ENCODE measurements at regions not wholly inside any gene's neighbourhood (a gene's known extent, or its start where the extent isn't known, plus 50 kb on each side); places are given as distances from the start of the nearest gene placed in this dataset.
A peak's percentile ranks its signal among the peaks of the same experiment; 100 is the strongest.

DNA sequence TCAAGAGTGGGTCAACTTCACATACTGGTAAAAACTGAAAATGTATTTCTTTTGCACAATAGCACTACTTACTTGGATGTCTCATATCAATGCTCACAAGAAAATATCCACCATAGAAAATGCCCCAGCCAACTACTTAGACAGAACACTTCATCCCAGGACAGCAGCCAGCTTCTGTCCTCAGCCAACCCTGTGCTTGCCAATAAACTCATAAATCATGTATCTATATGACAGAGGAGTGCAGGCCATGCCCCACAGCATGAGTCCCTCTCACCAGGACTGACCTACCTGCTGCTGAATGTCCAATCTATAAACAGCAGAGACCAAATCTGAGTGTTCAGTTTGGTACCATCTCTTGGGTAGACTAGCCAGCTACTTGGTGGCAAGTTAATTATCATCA is 179.3 kb downstream of the OMA1 start:
- DNase-seq, result no peak

DNA sequence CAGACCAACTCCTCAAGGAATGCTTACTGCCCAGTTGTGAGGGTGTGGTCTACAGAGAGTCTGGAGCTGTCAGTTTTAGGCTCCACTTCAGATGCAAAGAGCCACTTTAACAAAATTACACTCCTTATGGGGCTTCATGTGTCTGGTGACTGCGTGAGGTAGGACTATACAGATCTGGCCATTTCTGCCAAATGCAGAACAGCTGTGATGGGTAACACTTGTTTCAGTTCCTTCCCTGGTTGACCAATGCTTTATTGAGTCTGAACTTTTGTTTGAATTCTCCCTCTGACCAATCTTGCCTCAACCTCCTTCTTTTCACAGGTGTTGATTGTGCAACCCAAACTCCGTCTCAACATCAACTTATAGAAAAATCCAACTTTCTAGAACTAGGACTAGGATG is 181.2 kb downstream of the OMA1 start:
- no peak for DNase-seq

DNA sequence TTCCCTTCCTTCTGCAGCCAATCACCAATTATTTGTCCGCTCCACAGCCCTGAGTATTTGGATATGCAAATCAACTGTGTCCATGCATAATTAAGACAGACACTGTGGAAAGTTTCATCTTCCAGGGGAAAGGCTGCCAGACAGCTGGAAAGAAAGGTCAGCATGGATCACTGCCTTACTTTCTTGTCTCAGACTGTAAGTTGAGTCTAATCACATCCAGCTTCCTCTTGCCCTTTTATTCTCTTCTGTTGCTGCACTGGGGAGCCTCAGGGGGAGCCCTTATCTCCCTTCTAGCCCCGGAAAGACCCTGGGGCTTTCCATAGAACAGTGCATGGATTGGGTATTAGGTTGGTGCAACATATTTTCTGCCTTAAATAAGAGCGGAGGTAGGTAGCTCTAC is 182.9 kb downstream of the OMA1 start:
- DNase-seq, result peak; percentile 2

DNA sequence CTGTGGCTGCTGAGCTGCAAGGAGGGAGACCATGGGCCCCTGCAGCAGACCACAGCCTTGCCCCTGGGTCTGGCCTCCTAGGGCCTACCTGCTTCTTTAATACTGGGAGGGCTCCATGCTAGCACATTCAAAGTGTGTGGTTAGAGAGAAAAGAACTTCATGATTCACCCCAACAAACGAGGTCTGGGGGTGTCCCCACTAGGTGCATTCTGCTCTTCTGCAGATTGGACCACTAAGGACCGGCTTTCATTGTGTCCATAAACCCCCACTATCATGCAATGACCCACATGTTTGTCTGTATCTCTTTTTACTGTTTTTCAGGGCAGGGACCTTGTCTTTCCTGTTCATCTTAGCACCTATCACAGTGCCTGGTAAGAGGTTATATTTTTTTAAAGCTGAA is 185.4 kb downstream of the OMA1 start:
- DNase-seq, result no peak

DNA sequence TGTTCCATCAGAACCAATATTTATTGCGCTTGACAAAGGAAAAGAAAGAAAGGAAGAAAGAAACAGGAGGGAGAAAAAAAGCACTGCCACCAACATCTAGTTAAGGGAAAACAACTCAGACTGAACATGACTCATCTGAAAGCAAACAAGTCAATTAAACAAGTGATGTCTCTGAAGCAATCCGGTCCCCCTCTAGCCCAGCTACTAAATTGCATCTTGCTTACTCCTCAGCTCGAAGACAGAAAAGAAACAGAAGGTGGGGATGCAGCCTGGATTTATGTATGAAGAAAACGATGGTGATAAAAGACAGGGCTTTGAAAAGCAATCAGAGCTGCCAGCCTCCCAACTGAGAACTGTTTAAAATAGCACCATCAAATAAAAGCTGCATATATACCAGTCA is 188.2 kb downstream of the OMA1 start:
- DNase-seq, result no peak

DNA sequence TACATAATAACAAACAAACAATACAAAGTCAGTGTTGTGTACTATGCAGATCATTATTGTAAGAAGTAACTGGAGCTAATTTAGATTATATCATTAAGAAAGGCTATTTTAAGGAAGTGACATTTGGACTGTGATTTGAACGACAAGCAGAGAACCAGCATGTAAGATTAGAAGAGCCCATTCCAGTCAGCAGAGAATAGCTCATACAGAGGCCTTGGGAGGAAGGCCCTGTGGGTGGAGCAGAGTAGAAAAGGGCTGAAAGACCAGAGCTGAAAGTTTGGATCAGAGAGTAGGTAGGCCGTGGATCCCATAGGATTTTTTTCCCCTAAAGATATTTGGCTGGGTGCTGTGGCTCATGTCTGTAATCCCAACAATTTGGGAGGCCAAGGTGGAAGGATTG is 190.1 kb downstream of the OMA1 start:
- DNase-seq, result no peak

DNA sequence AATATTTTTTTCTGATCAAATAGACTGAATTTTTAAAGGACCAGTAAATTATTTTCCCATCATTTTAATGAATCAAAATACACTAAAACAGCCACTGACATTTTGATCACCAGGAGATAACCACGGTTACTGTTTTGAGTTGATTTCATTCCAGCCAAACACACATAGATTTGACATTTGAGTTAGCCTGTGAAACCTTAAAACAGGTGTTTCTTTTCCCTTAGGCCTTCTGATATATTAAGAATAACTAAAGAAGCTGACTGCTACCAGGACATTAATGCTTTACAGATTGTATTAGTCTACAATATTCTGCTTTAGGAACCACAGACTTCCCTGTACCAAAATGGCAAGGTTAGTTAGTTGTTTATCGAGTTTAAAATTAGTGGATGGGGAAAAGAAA is 193.4 kb downstream of the OMA1 start:
- DNase-seq, result no peak

DNA sequence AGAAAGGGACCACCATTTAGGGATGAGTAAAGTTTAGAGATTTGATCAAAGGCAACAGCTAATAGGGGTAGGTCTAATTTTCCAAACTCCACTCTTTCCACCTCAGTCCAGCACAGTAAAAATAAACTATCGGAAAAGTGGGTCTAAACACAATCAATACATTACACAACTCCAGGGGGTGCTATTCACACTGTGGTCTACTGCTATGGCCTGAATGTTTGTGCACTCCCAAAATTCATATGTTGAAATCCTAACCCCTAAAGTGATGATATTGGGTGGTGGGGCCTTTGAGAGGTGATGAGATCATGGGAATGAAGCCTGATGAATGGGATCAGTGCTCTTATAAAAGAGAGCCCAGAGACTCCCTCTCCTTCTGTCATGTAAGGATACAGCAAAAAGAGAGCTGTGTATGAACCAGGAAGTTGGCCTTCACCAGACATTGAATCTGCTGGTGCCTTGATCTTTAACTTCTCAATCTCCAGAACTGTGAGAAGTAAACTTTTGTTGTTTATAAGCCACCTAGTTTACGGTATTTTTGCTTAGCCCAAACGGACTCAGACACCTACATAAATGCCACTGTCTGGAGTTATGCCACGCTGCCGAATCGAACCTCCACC is 193.9 kb downstream of the OMA1 start:
- DNase-seq, result no peak

DNA sequence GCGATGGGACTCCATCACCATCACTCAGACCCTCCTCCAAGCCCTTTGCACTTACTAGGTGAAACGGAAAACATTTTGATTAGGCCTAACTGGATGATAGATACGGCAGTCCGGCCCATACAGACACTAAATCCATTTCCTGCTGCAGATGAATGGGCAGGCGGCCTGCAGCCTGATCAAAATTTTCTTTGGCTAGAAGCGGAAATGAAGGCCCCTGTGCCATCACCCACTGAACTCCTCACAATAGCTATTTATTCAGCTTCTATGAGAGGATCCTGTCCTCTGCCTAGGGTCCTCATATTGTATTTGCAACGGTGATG is 200.5 kb downstream of the OMA1 start:
- DNase-seq, result no peak

DNA sequence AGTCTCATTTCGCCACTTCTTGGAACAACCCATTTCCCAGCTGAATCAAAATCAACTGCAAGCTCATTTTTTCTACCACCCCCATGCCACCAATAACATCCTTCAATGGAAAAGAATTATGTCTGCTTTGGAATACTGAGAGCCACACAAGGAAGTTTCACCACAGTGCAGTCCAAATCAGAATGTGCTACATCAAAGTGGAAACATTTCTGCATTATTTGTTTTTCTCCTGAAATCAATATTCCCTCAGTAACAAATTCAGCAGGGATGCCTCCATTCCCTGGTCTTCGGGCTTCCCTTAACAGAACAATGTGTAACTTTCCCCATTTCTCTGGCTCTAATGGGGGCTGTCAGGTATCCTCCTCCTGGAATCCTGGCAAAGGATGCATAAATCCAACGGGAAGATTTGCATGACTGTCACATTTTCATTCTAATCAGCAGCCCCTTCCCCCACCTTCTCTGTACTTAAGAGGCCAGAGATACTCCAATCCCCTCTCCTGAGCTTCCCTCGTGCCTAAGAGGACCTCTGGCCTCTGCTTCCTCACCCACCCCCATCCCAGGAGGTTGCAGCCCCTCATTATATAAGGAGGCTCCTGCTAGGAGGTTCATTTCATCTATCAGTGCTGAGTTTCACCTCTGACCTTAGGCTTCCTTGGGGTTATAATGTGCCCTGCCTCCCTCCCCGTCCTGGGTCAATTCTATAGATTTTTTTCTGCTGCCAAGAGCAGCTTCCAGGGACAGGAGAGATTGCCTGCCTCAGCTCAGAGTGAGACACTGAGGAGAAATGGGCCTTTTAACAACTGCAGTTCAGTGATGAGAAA is 201.1 kb downstream of the OMA1 start:
- DNase-seq, result no peak

DNA sequence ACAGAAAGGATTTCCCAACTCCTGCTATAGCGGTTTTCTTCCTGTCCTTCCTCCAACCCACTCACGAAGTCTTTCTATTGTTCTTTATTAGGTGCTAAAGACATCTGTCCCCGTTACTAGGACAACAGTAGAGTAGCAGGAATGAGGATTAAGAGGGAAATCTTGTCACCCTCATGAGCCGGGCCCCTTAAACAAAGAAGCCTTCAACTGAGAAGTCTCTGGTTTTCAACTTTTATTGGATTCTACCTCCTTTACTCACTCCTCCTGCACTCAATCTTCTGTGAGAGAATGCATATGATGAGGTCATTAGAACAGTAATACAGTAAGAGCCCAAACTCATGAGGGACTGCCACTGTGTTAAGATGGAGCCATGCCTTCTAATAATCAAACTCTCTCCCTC is 206.3 kb downstream of the OMA1 start:
- DNase-seq, result no peak

DNA sequence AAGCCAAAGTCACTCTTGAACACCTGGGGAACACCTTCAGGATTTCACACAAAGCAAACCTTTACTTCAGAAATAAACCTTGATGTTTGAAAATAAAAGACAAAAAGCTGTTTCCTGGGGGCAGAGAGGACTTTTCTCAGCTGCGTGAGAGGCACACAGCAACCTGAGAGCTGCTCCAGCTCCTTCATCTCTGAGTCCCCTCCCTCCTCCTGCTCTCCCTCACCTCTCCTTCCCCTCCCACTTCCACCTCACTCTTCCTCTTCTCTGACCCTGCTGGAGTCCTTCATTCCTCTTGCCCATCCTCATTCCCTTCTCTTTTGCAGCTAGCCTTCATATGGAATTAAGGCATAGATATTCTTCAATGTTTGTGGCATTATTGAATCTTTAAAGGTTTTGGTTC is 208.4 kb downstream of the OMA1 start:
- no peak for DNase-seq

DNA sequence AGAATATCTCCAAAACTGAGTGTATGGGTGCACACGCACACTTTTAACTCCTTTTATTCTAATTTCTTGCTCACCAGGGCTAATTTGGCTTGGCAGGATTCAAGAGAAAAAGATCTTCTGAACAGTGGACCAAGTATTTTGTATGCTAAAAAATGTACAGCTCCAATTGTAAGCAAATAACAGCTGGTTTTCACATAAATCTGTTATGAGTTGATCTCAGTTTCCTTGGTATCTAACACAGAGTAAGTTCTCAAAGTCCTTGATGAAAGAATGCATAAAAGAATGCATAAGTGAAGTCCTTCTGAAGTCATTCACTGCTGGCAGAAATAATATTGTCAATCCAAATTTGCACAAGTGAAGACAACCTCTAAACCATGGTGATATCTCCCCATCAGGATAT is 213.0 kb downstream of the OMA1 start:
- DNase-seq, result no peak

DNA sequence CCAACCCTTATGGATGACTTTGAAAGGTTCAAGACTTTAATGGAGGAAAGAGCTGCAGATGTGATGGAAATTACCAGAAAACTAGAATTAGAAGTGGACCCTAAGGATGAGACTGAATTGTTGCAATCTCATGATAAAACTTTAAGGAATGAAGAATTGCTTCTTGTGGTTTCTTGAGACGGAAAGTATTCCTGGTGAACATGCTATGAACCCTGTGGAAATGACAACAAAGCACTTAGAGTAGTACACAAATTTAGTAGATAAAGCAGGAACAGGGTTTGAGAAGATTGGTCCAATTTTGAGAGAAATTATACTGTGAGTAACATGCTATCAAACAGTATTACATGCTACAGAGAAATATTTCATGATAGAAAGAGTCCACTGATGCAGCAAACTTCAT is 215.4 kb downstream of the OMA1 start:
- no peak for DNase-seq

DNA sequence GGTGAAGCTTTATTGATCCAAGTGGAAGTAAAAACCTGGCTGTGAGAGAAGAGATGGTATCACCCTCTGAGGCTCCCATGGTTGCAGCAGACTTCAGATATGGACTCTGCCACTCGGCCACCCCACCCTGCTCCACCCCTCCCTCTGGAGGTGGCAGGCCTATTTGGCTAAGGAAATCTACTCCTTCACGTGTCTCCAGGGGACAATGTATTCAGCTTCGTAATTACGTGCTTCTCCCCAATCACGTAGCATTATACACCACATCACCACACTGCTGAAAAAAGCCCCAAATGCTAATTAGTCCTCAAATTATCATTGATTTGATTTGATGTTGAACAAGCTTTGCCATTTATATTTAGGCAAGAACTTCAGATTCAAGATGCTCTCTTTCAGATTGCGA is 220.7 kb downstream of the OMA1 start:
- no peak for DNase-seq

DNA sequence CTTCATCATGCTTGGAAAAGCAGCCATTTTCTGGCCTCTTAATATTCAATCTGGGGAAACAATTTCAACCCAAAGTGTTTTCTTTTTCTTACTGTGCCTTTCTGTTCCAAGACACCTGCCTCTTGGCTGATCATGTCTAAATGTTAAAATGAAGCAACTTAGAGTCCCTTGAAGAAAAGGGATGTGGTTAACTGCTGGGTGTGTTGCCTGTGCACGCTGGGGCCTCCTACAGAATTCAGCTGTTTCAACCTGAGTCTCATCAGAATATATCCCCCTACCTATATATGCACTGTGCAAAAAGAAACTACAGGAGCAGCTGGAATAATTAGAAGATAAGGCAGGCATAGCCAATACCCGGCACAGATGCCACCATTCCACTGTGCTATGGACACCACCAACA is 222.0 kb downstream of the OMA1 start:
- DNase-seq, result no peak

DNA sequence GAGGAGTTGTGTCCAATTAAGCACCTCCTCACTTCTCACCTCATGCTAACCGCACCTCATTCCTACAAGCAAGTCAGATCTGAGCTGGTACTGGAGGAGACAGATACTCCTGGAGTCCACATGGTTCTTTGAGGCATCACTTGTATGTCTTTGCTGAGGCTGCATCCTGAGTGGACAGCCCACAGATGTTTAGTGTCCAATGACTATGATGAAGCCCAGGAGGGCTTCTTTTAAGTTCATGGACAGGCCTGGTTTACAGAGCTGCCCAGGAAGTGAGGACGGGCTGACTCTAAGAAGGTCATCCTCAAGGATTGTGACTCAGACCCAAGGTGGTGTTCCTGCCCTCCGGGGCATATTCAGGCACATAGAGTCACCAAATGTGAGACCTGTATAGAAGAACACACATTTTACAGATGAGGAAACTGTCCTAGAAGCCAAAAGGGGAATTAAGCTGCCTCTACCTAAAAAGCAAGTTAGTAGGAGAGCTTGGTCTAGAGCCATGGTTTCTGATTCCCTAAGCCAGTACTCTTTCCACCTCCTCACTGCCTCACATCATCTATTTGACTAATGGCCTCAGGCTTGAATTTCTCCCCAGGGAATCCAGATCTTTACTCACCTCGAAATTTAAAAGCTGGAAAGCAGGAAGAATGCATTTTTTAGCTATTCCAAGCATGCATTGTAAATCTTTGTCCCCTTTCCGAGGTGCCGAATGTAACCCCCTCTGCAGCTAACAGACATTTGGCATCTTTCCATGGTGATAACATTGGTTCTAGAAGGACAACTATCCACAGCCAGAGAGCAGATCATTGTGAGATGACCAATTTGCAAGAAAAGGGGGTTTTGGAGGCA is 228.1 kb downstream of the OMA1 start:
- no peak for DNase-seq

DNA sequence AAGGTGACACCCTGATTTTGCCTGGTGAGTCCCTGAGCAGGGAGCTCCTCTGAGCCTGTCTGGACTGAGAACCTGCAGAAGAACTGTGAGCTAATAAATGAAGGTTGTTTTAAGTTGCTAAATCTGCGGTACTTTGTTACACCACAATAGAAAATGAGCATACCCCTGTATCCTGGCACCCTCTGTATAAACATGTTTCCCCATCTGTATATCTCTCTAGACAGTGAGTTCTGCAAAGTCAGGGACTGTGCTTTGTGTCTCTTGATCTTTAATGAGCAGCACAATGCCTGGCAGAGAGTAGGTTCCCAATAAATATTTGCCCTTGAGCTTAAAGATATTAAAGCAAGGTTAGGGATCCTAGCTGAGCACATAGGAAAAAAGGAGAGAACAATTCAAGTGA is 228.8 kb downstream of the OMA1 start:
- DNase-seq, result no peak

DNA sequence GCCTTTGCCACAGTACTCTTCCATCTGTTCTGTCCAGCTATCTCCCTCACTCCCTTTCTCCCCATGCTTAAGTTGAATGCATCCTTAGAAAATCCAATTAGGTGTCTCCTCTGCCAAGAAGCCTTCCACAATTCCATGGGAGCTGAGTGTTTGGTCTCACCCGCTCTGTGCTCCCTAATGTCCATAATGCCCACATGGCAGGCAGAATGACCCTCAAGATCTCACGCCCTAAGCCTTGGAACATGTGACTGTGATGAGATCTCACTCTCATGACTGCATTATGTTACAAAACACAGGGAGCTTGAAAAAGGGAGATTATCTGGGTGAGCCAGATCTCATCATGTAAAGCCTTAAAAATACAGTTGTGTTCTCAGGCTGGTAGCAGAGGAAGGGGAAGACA is 229.4 kb downstream of the OMA1 start:
- no peak for DNase-seq

DNA sequence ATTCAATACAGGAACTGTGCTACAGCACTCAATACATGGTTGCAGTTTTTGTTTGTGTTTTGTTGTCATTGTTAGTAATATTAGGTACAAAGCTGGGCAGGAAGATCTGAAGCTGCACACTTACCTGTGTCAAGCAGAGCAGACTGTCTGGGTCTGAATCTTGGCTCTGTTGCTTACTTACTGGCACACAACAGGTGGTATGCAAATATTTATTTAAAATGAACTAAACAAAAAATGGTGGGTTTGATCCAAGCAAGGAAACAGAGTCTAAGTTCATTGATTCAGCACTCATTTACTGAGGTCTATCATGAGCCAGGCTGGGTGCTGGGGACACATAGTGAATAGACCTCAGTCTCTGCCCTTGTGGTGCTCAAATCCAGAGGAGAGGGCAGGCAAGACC is 230.4 kb downstream of the OMA1 start:
- no peak for DNase-seq

DNA sequence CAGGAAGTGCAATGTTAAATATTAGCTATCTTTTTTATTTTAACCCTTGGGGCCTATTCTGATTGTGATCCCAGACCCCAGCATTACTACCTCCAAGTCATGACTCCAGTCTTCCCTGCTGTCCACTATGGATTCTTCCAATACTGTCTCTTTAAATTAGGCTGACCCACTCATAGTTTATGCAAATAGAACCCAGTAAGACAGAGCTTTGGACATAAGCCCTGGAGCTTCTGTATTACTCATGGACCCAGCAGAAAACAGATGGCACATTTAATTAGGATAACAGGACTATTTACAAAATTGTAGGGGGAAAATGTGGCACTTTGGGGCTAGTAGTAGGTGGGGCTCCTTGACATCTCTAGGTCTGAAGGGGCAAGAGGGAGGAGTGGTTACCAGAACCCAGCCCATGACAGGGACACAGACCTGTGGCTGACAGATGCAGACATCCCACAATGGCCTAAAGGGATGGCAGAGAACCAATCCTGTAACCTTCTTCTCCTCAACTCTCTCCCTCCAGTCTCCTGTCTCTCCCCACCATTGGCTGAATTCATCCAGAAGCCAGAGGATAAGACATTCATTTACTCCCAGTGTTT is 233.5 kb downstream of the OMA1 start:
- no peak for DNase-seq

DNA sequence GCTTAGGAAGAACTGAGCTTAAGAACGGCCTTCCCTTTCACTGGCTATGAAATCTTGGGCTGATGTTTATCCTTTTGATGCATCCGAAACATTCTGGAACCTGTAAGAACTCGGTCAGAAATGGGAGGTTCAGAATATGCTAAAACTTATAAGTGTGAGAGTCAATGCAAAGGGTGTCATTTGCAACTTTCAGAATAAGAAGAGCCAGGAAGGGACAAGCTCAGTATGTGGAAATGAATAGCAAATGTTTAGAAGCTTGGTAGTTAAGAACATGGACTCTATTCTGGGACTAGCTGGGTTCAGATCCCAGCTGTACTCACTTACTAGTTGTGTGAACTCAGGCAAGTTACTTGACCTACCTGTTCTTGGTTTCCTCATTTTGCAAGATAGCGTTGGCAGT is 234.1 kb downstream of the OMA1 start:
- no peak for DNase-seq

DNA sequence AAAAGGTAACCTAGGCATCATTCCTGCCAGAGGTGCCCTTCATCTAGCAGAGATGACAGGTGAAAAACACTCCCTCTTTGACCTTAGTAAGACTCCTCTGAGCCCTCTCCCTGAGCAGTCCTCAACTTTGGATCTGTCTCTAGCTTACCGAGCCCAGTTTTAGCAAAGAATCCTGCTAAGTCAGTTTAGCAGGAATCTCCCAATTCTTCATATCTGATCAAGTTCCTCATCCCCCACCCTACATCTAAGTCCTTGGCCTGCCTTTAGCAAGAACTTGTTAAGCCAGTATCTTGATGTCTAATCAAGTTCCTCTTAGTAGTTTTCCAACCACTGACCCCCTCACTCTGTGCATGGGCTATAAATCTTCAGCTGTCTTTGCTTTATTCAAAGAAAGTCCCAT is 235.6 kb downstream of the OMA1 start:
- no peak for DNase-seq

Measured in left kidney (tissue), 1 donor.